ENCODE measurements at regions not wholly inside any gene's neighbourhood (a gene's known extent, or its start where the extent isn't known, plus 50 kb on each side); places are given as distances from the start of the nearest gene placed in this dataset.

DNA sequence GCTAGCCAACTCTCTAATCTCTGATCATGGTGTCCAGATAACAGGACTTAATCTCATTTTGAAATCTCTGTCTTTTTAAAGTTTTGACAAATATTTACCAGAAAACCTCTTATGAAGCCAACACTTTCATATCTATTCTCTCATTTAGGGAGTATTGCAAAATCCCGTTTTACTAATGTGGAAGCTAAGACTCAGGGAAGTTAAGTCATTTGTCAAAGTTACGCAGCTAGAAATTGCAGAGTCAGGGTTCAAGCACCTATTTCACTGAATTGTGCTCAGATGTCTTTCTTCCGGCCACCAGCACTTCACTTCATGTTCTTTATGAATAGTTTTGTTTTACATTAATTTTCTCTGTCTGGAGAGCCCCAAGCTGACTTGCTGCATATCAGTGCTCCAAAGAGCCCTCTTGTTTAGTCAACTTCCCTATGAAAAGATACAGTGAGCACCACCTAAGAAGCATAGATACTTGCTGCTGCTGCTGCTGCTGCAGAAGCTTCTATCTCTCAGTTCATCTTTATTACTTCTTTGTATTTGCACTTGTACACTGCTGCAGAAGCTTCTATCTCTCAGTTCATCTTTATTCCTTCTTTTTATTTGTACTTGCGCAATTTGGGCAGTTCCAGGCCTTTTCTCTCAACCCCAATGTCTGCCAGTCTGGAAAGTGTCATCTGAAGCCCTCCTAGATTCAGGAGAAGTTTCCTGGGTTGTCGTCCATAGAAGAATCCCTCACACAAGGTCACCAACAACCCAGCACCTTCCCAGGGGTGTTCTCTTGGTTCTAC lies 329.7 kb downstream of the MAFB start:
- no peak for DNase-seq

DNA sequence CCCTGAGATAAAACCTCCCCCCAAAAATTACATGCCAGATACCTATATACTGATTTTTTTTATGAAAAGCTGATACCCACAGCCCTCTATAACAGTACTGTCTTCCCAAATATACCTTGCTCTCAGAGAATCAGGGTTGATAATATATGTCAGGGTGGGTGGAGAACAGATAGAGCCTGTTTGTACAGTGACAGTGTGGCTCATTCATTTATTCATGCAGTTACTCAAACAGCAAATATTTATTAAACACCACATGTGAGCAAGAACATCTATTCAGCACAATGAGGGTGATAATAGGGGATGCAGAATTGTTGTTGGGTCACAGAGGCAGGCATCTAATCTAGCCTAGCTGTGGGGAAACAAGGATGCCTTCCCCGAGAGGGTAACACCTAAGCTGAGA lies 334.2 kb downstream of the MAFB start:
- no peak for DNase-seq

DNA sequence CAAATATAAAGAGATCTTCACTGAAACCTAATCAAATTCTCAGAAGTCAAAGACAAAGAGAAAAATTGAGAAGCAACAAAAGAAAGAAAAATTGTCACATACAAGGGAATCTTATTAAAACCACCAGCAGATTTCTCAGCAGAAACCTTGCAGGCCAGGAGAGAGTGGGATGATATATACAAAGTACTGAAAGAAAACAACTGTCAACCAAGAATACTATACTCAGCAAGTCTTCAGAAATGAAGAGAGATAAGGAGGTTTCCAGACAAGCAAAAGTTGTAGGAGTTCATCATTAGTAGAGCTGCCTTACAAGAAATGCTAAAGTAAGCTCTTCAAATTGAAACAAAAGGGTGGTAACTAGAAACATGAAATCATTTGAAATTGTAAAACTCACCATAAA lies 345.6 kb downstream of the MAFB start:
- DNase-seq, result no peak

DNA sequence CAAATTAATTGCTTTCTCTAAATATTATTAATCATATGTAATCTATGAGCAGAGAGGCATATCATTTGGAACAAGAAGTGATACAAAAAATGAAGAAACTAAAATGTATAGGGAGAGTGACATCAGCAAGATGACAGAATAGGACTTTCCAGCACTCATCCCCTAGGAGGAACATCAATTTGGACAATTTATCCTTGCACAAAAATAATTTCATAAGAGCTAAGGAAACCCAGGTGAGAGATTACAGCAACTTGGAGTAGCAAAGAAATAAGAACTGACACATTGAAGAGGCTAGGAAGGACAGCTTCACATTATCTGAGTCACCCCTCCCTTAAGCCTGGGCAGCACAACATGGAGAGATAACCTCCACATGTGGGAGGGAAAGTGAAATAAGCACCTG lies 347.5 kb downstream of the MAFB start:
- no peak for DNase-seq

DNA sequence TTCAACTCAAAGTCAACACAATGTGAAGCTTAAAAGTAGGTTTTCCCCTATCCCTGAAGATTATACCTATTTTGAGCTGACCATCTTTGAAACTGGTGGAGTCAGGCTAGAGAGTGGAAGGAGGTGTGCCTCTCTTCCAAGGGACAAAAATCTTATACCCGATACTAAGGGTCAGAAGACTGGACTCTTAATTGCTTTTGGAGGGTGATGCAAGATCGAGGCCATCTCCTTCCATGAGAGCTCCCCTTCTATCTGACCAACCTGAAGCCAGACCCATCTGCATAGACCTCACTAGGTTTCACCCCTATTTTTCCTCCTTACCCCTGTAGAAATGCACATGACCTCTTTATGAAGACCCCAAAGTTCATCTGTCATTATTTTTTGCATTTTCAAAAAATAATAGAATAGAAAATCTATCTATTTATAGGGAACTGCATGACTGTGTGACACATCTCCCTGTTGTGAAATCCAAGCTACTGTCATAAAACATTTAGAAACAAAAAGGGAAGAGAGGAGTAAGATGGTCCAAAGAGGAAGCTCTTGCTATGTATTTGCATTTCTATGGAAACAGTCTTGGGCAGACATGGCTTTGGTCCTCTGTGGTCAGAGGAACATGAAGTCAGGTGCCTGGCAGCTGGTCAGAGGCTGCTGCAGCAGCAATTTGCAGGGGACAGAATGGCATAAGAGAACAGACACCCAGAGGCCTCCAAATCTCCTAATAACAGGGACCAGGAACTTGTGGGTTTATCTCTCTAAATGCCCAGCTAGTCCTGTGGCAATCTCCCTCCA lies 349.2 kb downstream of the MAFB start:
- no peak for DNase-seq

DNA sequence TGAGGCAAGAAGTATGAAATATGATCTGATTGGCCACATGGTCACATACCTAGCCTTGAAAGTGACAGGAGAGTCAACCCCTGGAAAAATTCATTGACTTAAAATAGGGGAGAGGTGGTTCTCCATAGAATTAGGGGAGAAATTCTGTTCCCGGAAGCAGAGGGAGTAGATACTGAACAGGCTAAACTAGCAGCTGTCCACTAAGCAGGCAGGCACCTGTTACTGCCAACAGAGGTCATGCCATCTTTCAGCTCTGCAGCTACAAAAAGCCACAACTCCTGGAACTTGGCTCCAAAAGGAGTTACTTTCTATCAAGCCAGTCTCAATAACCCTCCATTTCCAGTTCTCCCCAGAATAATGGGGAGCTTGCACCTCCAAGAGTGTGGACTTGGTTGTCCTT lies 352.5 kb downstream of the MAFB start:
- no peak for DNase-seq

DNA sequence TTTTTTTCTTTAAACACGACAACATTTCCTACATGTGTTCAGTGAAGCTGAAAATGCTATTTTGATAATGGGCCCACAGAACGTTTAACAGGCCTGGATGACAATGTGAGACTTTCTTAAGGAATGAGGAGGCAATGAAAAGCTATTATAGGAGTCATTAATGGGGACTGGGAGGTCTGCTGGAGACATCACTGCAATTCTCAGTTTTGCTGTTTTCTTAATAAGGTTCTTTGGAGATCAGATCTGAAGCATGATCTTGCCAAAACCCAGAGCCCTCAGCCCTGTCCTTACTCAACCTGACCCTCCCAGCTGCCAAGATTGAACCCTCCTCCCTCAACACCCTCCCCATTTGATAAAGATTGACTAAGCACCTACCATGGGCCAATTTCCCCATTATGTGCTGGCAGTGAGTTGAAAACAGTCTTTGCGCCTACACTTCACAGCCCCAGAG lies 353.1 kb downstream of the MAFB start:
- DNase-seq, result no peak

DNA sequence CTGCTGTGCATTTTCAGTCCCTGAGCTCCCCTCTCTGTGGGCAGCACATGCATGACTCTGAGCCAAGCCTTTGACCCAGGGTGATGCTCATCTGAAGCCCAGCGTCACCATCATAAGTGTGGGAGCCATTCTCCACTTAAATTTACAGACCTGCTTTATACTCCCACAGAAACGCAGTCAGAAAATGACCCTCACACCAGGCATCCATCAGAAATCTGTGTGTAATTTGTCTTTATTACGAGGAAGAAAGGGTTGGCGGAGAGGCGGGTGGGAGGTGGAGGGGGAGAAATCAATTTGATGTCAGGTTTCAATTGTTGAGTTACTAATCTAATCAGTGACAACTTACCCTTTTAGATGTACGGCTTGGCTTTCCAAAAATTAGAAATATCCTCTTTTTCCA lies 353.6 kb downstream of the MAFB start:
- no peak for DNase-seq

DNA sequence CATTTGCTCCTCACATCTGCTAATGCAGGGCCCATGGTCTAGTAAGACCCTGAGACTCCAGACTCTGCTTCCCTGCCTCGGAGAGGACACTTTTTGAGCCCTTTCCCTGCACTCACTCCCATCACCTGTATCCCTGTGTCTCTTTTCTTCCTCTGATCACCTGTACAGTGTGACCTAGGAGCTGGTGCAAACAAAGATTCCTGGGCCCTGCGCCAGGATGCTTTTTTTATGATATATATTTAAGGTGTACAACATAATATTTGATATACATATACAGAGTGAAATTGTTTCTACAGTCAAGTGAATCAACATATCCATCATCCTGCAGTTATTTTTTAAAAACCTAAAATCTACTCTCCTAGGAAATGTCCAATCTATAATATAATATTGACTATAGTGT lies 355.4 kb downstream of the MAFB start:
- no peak for DNase-seq

DNA sequence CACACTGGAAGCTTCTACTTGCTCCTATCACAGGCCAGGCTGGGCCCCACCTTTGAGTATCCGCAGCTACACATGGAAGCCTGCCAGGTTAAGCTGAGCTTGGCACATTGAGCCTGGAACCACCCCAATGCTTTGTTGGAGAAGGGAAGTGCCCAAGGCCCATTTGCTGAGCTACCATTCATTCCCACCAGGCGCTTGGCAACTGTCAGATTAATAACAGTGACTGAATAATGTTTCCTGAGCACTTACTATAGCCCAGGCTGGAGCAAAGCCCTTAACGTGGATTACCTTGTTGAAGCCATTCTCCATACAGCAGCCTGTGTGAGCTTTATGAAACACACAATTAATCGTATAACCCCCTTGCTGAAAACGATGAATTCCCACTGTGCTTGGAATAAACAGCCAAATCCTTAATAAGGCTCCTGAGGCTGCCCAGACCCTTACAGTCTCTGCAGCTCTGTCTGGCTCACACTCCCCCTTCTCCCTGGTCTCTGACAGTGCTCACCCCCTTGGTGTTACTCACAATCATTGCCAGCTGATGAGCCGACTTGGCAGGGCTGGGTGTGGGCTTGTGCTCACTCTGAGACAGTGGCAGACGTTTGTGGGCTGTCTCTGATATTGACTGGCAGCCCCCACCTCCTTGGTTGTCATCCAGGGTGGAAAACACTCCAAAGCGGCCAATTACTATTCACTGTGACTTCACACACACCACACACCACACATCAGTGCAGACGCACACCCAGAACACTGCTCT lies 357.1 kb downstream of the MAFB start:
- DNase-seq, result no peak

DNA sequence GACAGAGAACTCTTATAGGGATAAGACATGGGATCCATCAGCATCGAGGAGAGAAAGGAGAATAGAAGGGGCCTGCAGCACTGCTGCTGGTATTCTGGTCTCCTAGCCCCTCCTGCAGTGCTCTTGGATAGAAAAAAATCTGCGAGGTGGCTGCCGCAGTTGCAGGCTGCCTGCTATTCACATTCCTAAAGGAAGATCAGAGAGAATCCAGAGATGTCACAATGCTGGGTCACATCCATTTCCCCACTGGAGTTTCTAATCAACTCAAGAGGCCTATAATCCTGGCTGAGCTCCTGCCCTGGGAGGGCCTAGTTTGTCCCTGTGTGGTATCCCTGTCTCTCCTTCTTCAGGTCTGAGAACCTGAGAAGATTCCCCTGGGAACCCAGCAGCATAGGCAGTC lies 357.8 kb downstream of the MAFB start:
- DNase-seq, result no peak

DNA sequence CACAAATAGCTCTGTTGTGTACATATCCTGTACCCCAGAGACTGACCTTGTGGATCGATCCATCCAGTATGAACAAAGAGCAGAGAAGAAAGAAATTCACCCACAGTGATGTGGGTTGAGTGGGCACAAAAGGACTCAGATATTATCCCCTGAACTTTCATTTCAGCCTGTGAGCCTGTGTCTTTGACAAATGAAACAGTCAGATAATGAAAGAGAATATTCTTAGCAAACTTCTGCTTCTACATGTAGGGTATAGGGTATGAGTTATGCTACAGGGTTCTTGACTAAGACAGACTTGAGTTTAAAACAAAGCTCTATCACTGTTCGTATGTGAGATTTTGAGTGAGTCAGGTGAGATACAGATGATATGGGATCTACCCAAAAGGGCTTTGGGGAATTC lies 359.7 kb downstream of the MAFB start:
- no peak for DNase-seq

DNA sequence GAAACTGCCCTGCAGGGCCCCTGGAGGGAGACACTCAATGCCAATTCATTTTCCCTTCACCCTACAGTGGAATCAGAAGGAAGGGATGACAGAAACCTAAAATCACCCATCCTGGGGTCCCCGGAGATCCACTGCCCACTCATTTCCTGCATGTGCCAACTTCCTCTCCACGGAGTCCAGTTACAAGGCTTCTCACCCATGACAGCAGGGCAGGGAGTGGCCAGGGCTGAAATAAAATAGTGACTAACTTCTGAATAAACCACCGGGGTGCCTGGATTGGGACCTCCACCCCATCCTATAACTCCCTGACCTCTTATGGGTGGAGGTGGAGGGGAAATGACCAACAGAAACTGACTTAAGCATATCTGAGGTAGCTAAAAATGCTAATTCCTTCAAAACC lies 362.3 kb downstream of the MAFB start:
- DNase-seq, result no peak

DNA sequence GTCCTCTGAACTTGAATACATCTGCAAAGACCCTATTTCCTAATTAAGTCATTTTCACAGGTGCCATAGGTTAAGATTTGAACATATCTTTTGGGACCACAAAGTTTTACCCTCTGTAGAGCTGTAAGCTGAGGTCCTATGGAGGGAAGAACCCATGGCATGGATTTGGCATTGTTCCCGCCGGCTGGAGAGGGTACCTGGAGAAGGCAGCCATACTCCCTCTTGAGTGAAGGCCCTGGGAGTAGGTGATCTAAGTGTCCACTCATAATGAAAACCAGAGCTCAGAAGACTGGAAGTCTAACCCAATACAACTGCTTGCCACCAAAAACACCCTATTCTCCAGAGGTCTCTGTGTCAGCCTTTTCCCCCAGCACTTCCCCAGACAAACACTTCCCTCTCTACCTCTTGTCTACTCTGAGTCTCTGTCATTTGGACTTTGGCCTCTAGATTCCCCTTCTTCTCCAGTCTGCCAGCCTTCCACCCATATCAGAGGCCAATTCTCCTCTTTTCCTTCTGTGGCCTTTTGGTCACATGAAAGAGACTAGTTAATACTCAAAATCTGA lies 363.9 kb downstream of the MAFB start:
- no peak for DNase-seq

DNA sequence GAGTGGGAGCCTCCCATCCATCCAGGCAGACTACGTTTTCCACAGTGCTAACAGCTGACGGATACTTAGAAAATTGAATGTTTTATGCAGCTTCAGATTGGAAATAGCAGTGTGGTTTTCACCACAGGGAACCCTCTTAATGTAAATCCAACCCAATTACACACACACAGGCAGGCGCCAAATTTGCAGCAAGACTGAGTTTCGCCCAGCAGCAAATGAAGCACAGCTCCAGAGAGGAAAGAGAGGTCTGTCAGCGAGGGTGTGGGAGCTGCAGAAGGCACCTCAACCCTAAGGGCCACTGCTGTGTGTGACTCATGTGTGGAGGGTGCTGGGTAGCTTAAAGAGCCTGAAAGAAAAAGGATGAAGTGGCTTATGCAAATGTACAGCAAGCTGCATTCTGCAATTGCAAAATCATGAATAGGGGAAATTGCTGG lies 365.7 kb downstream of the MAFB start:
- no peak for DNase-seq

DNA sequence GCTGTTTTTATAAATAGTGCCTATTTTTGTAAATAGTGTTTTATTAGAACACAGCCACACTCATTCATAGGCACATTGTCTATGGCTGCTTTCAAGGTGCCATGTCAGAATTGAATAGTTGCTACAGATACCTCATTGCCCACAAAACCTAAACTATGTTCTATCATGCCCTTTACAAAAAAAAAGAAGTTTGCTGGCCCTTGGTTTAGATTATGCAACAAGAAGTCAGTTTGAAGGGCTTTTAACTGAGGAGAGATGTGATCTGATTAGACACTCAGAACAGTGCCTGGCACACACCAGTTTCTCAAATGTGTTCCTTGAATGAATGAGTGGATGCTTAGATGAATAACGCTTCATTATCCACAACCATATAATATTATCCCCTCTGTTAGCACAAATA lies 366.1 kb downstream of the MAFB start:
- no peak for DNase-seq

DNA sequence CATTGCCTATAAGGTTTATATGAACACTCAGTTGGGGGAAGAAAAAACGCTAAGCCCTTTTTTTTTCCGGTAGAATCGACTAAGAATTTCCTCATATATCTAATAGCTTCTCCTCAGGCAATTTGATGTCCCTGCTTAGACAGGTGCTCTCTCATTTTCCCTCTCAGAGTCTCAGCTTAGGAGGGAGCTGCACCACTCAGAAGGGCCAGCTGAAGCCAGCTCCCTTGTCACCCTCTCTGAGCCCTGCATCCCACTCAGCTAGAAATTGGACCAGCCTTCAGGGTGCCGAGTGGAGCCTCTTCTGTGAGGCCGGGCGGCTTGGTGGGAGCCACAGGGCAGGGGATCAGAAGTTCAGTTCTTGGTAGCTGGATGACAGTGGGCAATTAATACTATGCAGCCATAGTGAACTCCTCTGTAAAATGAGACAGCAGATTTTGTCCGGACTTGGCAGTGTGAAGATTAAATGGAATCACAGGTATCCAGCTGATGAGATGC lies 368.5 kb downstream of the MAFB start:
- DNase-seq, result no peak

DNA sequence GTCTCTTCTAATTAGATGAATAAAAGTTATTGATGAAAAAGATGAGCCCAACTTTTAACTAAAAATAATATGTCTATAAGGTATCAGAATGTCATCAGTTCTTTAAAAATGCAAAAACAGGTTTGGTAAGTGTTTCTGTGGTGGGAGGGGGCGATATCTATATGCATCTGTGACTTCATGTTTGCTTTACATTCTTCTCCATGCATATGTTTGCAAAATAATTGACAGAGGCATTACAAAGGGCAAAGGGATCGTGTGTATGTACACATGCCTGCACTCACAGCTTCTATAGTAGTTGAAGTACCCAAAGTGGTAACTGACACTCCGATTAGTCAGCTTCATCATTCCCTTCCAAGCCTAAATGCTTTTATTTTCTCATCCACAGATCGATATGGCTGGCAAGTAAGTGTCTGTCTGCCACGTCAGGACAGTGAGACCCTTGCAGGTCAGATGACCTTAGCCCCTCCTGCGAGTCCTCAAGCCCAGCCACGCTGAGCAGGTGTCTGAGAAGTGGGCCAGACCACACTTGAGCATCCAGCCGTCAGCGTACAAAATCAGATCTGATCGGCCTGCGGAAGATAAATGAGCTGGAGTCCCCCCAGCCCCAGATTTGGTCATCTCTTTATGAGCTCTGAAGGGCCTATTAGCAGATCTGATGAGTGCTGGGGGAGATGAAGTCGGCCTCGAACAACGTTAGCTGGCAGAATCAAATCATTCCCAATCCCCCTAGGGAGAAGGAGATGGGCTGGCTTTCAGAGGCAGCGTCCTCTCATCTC lies 369.1 kb downstream of the MAFB start:
- no peak for DNase-seq

DNA sequence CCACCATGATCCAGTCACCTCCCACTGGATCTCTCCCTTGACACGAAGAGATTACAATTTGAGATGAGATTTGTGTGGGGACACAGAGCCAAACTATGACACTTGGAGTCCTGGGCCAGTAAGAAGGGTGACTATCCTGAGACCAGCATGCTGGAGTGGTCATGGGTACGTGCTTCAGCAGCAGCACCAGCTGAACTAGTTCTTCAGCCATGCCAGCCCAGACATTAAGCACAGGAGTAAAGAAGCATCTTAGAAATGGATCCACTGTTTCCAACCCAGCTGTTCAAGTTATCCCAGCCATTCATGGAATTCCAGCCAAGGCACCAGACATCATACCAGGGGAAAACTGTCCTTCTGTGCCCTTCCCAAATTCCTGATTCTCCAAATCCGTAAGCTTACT lies 370.0 kb downstream of the MAFB start:
- DNase-seq, result no peak

DNA sequence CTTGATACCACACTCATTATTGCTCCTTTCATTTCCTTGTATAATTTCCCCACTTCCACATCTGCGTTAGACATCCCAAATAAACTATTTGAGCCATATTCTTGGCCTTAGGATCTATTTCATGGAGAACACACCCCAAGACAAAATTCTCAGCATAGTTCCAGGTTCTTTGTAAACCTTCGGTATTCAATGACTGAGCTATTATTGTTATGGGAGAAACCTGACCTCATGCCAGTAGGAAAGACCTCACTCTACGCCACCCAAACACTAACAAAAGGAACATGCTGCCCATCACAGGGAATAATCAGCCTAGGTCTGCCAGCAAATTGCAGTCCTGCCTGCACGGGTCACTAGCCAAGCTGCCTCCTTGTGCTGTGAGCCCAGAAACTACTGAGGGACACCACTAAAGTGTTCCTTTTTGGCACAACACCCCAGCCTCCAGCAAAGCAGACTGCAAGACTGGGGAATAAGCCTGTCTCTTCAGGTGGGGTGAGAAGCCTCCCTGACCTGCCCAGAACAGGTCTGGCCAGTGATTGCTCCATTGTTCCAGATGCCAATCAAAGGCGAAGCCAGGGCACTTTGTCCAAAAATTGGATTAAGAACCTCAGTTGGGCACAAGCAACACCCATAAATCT lies 371.8 kb downstream of the MAFB start:
- DNase-seq, result no peak

DNA sequence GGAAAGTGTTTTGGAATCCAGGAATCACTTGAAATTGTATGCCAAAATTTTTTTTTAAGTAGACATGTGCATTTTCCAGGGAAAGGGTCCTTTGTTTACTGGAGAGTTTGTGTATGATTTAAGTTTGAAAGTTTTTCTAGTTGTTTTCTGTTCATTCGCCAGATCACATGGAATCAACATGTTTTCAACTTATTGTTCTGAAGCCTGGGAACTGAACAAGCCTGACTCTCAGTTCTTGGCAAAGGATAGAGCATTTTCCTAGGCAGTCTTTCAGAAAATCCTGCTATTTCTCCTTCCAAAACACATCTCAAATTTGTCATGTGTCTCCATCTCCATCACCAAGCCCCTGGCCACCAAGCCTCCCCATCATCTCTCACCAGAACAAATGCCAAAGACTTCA lies 374.8 kb downstream of the MAFB start:
- DNase-seq, result no peak

DNA sequence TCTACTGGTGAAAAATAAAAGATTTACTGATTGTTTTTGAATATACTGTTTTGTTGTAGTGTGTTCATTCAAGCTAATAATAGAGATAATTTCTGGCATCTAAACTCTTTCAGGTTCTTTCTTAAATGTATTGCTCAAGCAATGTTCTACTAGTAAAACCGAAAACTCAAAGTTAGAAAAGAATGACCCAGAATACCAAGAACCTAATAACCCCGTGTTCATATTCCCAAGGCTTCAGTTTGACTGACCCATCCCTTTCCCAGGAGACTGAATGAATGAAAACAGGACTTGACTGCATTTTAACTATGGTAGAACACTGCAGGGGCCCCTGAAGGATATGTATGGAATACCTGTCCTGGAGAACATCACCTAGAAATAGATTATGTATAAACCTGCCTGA lies 375.3 kb downstream of the MAFB start:
- no peak for DNase-seq

All from 8988T (cell line).